HG03460 (cell line): ENCODE measurements at regions not wholly inside any gene's neighbourhood (a gene's known extent, or its start where the extent isn't known, plus 50 kb on each side); places are given as distances from the start of the nearest gene placed in this dataset.
"Not testable (repeated sequence)": the region's sequence is repeated elsewhere in the genome, so short reads cannot be mapped to it uniquely, and the experiment has no call there.

ENCODE experiments used
- ATAC-seq: cut with Tn5 transposase; IDR thresholded peaks from one replicate; pipeline ENCODE4 v1.9.1; 2021; ENCODE audit not compliant: unreplicated experiment

GRCh38 chr2:3899536-3900155 lies 196.3 kb downstream of the DCDC2C start:
- ATAC-seq, result no peak

GRCh38 chr2:3902131-3902530 lies 198.8 kb downstream of the DCDC2C start:
- no peak for ATAC-seq

DNA sequence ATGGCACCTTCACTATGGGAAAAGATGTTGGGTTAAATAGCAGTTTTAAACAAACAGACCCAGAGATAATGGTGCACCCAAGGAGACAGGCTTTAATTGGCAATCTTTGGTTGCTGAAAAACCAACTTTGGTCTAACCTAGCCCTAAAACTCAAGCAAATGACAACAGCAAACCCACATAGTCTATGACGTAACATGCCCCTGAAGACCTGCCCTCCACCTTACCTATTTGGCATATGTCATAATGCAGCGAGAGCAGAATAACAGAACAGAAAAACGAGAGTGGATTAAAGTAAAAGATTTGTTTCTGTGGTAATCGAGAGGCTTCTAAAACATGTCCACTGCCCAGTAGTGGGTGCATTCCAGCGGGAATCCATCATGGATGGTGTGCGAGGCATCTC lies 200.7 kb downstream of the DCDC2C start:
- no peak for ATAC-seq

DNA sequence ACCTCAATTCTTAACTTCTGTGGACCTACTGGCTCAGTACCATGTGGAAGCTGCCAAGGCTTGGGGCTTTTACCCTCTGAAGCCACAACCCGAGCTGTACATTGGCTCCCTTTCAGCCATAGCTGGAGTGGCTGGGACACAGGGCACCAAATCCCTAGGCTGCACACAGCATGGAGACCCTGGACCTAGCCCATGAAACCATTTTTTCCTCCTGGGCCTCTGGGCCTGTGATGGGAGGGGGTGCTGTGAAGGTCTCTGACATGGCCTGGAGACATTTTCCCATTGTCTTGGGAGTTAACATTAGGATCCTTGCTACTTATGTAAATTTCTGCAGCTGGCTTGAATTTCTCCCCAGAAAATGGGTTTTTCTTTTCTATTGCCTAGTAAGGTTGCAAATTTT lies 205.1 kb downstream of the DCDC2C start:
- not testable (repeated sequence) for ATAC-seq

- ATAC-seq, result no peak
These were observed 208.6 kb downstream of the DCDC2C start for GRCh38 chr2:3911882-3912455.

- no peak for ATAC-seq
These were observed 209.8 kb downstream of the DCDC2C start for GRCh38 chr2:3913166-3913565.

- no peak for ATAC-seq
These were observed 210.9 kb downstream of the DCDC2C start for GRCh38 chr2:3914241-3914640.

GRCh38 chr2:3927031-3927430 lies 223.7 kb downstream of the DCDC2C start:
- ATAC-seq, result no peak

GRCh38 chr2:3929374-3929773 lies 226.0 kb downstream of the DCDC2C start:
- no peak for ATAC-seq

- no peak for ATAC-seq
These were observed 226.9 kb downstream of the DCDC2C start for GRCh38 chr2:3930246-3930645.

- no peak for ATAC-seq
These were observed 237.3 kb downstream of the DCDC2C start for GRCh38 chr2:3940661-3941060.

DNA sequence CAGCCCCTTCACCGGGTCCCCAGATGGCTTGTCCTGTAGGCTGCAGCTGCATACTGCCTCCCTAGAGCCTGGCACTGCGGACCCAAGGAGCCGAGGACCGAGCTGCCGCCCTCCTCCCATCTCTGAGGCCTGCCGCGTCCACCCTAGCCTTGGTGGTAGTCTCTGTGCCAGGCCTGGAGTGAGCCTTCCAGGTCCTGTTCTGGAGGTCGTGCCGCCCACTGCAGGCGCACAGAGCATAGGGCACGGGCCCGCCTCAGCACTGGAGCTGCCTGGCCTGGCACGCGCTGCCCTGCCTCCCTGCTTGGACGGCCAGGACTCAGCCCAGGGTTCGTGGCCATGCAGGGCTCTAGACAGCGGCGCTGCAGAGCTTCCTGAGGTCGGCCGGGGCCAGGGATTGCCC lies 239.5 kb downstream of the DCDC2C start:
- ATAC-seq, result no peak

GRCh38 chr2:3944071-3944470 lies 240.7 kb downstream of the DCDC2C start:
- ATAC-seq, result no peak

GRCh38 chr2:3944841-3945240 lies 241.5 kb downstream of the DCDC2C start:
- ATAC-seq, result no peak

GRCh38 chr2:3948191-3948590 lies 244.8 kb downstream of the DCDC2C start:
- no peak for ATAC-seq

- no peak for ATAC-seq
These were observed 248.0 kb downstream of the DCDC2C start for GRCh38 chr2:3951131-3951954.

- ATAC-seq, result no peak
These were observed 249.6 kb downstream of the DCDC2C start for GRCh38 chr2:3952866-3953516.

GRCh38 chr2:3954261-3954660 lies 250.9 kb downstream of the DCDC2C start:
- ATAC-seq, result no peak

DNA sequence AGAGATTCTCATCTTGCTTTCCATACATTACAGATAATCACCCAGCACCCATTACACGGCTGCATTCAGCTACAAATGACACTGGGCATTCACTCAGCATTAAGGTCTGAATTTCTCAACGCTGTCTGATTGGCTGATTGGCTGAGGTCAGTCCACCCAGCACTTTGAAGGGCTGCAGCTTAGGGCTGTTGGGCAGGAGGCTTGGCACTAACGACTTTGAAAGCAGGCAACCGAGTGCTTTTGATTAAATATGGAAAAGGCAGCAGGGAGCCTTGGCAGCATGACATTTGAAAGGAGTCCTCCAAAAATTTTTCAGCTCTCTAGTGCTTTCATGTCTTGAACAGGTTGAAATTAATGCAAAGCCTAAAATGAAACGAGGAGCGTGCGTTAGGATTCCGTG lies 253.0 kb downstream of the DCDC2C start:
- no peak for ATAC-seq

DNA sequence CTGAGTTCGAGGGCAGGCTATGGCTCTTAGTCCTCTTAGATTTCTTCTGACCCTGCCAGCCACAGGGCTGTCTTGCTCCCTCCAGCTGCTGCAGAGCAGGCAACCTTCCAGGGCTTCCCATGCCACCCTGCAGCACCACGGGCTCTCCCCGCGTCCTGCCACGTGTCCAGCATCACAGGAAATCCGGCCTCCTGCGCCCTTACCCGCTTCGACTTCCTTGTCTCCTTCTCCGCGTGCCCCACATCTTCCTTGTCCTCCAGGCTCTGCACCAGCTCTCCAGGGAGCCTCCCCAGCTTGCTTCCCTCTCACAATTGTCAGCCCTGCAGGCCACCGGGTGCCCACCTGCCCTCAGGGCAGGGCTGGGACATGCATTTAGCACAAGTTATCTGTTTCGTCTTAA lies 253.5 kb downstream of the DCDC2C start:
- no peak for ATAC-seq

GRCh38 chr2:3958465-3958864 lies 255.1 kb downstream of the DCDC2C start:
- ATAC-seq, result no peak

DNA sequence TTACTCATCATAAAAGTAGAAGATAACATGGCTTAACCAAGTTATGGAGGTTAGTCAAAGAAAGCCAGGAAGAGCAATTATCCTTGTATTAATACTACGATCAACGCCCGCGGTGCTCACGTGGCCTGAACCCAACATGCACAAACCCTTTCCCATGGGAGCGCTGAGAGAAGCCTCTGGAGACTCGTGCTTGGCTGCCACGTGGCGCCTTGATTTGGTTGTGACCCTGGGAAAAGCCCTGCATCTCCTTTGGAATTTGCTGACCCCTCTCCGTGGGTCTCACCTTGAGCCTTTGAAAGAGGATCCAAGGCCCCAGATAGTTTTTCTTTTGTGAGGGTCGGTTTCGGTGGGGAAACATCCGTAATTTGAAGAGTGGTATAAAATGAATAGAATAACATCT lies 255.6 kb downstream of the DCDC2C start:
- no peak for ATAC-seq
